GM19239 (cell line): ENCODE measurements at regions not wholly inside any gene's neighbourhood (a gene's known extent, or its start where the extent isn't known, plus 50 kb on each side); places are given as distances from the start of the nearest gene placed in this dataset.

ENCODE experiments used
- DNase-seq: peaks from one replicate; pipeline ENCODE4 v3.0.0; 2011; ENCODE audit warnings: low spot score; ENCODE audit not compliant: insufficient read length
- FAIRE-seq: peaks from 2 replicates; lab custom pipeline; 2011; peaks lifted over from hg19 to GRCh38; lab: Jason Lieb, UNC

DNA sequence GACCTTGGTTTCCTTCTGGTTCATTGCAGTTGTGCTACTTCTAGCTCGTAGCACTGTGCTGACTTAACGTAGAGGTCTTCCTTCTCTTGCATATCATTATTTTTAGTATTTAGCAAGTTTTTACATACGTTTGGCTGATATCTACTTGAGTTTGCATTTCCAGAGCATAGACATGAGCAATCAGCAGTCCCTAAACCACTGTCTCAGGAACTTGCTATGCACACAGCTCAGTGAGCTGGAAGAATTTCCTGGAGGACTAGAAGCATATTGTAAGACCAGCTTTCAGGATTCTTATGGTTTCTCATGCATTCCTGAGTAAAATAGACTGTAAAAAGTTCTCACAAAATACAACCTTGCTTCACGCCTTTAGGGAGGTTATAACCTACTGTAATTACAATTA lies 226.7 kb upstream of the PDGFD start:
- no peak for FAIRE-seq
- no peak for DNase-seq

GRCh38 chr11:104385884-104386283 lies 221.9 kb upstream of the PDGFD start:
- no peak for DNase-seq
- no peak for FAIRE-seq

GRCh38 chr11:104380358-104380757 lies 216.4 kb upstream of the PDGFD start:
- FAIRE-seq (no peak), DNase-seq (no peak)

DNA sequence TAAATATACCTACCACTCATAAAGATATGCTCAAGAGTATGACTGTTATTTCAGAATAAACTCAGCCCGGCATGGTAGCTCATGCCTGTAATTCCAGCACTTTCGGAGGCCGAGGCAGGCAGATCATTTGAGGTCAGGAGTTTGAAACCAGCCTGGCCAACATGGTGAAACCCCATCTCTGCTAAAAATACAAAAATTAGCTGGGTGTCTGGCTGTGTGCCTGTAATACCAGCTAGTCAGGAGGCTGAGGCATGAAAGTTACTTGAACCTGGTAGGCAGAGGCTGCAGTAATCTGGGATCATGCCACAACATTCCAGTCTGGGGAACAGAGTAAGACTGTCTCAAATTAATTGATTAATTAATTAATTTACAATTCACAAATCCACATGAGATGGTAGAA lies 208.2 kb upstream of the PDGFD start:
- no peak for DNase-seq
- no peak for FAIRE-seq

DNA sequence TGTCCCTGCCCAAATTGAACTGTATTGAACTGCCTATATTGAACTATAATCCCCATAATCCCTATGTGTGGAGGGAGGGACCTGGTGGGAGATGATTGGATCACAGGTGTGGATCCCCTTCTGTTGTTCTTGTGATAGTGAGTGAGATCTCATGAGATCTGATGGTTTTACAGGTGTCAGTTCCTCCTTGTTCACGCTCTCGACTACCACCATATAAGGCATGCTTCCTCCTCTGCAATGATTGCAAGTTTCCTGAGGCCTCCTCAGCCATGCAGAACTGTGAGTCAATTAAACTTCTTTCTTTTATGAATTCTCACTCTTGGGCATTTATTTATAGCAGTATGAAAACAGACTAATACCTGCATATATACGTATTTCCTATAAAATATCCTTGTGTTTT lies 206.5 kb upstream of the PDGFD start:
- DNase-seq (no peak), FAIRE-seq (no peak)

GRCh38 chr11:104369761-104370160 lies 205.8 kb upstream of the PDGFD start:
- DNase-seq, result no peak
- FAIRE-seq, result no peak

DNA sequence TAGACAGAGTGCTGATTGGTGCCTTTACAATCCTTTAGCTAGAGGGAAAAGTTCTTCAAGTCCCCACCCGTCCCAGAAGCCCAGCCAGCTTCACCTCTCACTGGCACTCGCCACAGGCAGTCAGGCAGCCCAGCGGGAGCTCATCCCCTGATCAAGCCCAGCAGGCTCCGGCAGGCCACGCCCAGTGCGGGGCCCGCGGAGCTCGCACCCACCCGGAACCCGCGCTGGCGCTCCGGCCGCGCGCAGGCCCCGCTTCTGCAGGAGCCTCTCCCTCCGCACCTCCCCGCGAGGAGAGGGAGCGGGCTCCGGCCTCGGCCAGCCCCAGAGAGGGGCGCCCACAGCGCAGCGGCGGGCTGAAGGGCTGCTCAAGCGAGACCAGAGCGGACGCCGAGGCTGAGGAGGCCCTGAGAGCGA lies 202.4 kb upstream of the PDGFD start:
- DNase-seq (no peak), FAIRE-seq (no peak)

- no peak for FAIRE-seq
- DNase-seq, result no peak
These were observed 201.7 kb upstream of the PDGFD start for GRCh38 chr11:104365676-104366075.

- DNase-seq (no peak), FAIRE-seq (no peak)
These were observed 198.0 kb upstream of the PDGFD start for GRCh38 chr11:104361975-104362374.

DNA sequence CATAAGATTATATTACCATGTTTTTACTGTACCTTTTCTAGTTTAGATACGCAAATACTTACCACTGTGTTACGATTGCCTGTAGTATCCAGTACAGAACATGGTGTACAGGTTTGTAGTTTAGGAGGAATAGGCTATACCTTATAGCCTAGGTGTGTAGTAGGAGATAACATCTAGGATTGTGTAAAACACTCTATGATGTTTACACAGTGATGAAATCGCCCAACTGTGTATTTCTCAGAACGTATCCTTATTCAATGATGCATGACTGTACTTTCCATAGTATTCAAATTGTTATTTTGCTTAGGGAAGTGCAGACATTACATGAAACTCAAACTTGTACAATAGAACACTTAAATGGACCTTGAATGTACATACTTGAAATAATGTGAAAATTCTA lies 188.1 kb upstream of the PDGFD start:
- DNase-seq (no peak), FAIRE-seq (no peak)

GRCh38 chr11:104343578-104343977 lies 179.6 kb upstream of the PDGFD start:
- peak; percentile 74 for FAIRE-seq
- no peak for DNase-seq

DNA sequence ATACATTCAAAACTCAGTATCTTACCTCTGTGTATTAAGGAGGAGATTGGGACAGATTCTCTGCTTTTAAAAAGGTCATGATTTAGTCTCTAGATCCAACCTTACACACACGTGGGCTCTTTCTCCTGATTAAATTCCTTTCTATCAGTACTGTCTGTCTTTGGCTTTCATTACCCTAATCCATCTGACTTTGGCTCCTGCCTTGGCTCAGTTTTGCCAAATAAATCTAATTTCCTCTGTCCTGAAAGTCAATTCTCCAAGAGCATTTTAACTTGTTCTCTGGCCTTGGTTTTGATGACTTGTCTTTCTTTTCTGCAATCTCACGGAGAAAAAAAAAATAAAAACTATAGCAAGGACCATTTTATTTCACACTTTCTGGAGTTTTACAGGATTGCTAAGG lies 176.6 kb upstream of the PDGFD start:
- FAIRE-seq (no peak), DNase-seq (no peak)

- FAIRE-seq (no peak), DNase-seq (no peak)
These were observed 175.5 kb upstream of the PDGFD start for GRCh38 chr11:104339380-104339831.

DNA sequence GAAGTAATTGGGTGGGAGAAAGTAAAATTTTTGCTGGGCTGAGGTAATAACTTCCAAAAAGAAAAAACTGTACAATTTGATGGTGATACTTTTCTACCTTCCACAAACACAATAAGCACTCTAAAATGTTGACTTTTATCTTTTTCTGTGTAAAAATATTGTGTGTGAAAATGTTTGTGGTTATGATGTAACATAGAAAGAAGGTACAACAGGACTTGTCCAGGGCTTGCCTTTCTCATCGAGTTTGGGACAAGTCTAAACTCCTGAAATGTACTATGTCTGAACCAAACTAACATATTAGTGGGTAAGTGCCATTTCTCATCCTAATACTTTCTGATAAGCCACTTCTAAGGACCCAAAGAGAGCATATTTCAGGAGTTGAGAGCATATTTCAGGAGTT lies 174.2 kb upstream of the PDGFD start:
- DNase-seq (no peak), FAIRE-seq (no peak)

- FAIRE-seq (no peak), DNase-seq (no peak)
These were observed 173.3 kb upstream of the PDGFD start for GRCh38 chr11:104337273-104337672.

DNA sequence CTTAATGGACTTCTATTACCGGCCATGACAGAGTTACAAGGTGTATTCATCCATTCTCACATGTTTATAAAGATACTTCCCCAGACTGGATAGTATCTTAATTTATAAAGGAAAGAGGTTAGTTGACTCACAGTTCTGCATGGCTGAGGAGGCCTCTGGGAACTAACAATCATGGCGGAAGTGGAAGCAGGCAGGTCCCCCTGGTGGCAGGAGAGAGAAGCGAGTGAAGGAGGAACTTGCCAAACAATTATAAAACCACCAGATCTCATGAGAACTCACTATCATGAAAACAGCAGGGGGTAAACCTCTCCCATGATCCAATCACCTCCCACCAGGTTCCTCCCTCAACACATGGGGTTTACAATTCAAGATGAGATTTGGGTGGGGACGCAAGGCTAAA lies 170.0 kb upstream of the PDGFD start:
- DNase-seq (no peak), FAIRE-seq (peak; percentile 8)

DNA sequence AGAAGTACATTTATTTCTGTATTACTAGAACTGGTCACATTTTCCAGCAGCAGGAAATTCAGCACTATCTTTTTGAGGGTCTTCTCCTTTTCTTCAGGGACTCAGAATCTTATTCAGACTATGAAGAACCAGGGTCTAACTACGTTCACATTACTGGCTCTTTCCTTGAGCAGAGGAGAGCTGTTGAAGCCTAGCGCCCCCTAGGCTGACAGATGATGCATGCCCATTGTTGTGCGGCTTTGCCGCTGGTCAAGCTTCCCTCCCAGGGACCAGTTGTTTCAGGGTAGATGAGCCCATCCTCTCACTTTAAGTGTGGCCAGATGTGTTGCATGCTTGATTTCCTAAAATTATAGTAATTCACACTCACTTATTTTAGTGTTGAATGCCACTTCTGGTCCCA lies 168.2 kb upstream of the PDGFD start:
- DNase-seq (no peak), FAIRE-seq (peak; percentile 78)

GRCh38 chr11:104329078-104329665 lies 165.2 kb upstream of the PDGFD start:
- FAIRE-seq (no peak), DNase-seq (no peak)

DNA sequence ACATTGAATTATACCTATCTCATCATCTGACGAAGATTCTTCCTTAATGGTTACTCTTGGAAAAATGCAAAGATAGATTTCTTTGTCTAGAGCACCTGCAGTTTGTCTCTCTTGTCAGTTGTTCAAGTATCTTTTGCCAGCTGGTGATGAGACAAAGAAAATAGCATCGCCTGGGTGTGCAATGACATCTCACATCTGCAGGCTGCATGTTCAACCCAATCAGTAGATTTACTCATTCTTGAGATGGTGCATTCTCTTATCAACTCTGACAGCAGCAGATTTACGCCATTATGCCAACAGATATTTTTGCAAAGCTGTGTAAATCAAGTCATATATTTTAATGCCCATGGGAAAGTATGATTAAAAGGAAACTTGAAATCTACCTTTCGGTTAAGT lies 164.6 kb upstream of the PDGFD start:
- FAIRE-seq (no peak), DNase-seq (no peak)

DNA sequence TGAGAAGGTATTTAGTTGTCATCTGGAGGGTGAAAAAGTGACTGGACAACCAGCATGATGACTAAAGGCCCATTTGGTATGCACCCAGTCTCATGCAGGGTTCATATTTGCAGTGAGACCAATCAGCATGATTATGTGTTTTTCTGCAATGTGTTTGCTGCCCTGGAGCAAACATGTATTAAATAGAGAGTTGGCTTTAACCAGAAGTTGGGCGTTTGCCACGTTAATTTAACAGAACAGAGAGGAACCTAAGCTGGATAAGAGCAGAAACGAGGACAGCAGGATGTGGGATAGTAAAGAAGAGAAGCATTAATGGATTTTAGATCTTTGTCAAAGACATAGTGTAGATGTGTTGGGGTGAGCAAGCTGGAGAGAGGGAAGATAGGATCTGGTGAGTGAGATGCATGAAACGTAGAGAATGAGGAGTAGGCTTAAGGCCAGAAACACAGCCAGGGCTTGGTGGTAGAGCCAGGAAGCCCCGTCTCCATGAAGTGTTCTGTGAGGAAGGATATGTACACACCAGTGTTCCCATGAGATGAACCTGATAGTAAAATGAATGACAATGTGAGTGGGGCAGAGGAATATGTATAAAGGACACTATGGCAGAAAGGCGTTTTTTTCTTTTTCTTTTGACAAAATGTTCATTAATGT lies 164.0 kb upstream of the PDGFD start:
- no peak for DNase-seq
- no peak for FAIRE-seq

- DNase-seq, result no peak
- no peak for FAIRE-seq
These were observed 161.1 kb upstream of the PDGFD start for GRCh38 chr11:104325093-104325492.

- no peak for DNase-seq
- FAIRE-seq, result no peak
These were observed 160.3 kb upstream of the PDGFD start for GRCh38 chr11:104324276-104324675.
